NCI-H1048 (cell line): ENCODE measurements at regions not wholly inside any gene's neighbourhood (a gene's known extent, or its start where the extent isn't known, plus 50 kb on each side); places are given as distances from the start of the nearest gene placed in this dataset.

Experiments used
- DNase-seq: peaks from one replicate; lab custom pipeline; 2025; lab: John Stamatoyannopoulos, UW

- DNase-seq = no peak
Observed at GRCh38 chr7:94054130-94054529, 50.0 kb upstream of the BET1 start.

- DNase-seq = no peak
Observed at GRCh38 chr7:94055963-94056362, 51.8 kb upstream of the BET1 start.

GRCh38 chr7:94056796-94057207 lies 52.6 kb upstream of the BET1 start:
- no peak for DNase-seq

GRCh38 chr7:94057955-94058354 lies 53.8 kb upstream of the BET1 start:
- DNase-seq = no peak

- no peak for DNase-seq
Observed at GRCh38 chr7:94059746-94060145, 55.6 kb upstream of the BET1 start.

- no peak for DNase-seq
Observed at GRCh38 chr7:94060752-94061151, 56.6 kb upstream of the BET1 start.

- no peak for DNase-seq
Observed at GRCh38 chr7:94061326-94061725, 57.2 kb upstream of the BET1 start.

- DNase-seq = no peak
Observed at GRCh38 chr7:94062372-94062771, 58.2 kb upstream of the BET1 start.

- DNase-seq = no peak
Observed at GRCh38 chr7:94064541-94065191, 60.5 kb upstream of the BET1 start.

GRCh38 chr7:94067047-94067446 lies 62.9 kb upstream of the BET1 start:
- DNase-seq = no peak

- DNase-seq = no peak
Observed at GRCh38 chr7:94067506-94067905, 63.4 kb upstream of the BET1 start.

GRCh38 chr7:94069162-94069739 lies 65.1 kb upstream of the BET1 start:
- no peak for DNase-seq

- DNase-seq = no peak
Observed at GRCh38 chr7:94080551-94080950, 76.4 kb upstream of the BET1 start.

GRCh38 chr7:94082126-94082525 lies 78.0 kb upstream of the BET1 start:
- DNase-seq = no peak

GRCh38 chr7:94087664-94088352 lies 83.7 kb upstream of the BET1 start:
- DNase-seq = no peak

- no peak for DNase-seq
Observed at GRCh38 chr7:94088560-94088959, 84.4 kb upstream of the BET1 start.

GRCh38 chr7:94089806-94090205 lies 85.7 kb upstream of the BET1 start:
- no peak for DNase-seq

- no peak for DNase-seq
Observed at GRCh38 chr7:94092980-94093379, 88.8 kb upstream of the BET1 start.

GRCh38 chr7:94094298-94094697 lies 90.1 kb upstream of the BET1 start:
- DNase-seq = no peak

GRCh38 chr7:94095316-94096009 lies 91.3 kb upstream of the BET1 start:
- no peak for DNase-seq

- no peak for DNase-seq
Observed at GRCh38 chr7:94099679-94100078, 95.5 kb upstream of the BET1 start.

GRCh38 chr7:94100723-94101345 lies 96.7 kb upstream of the BET1 start:
- no peak for DNase-seq

- no peak for DNase-seq
Observed at GRCh38 chr7:94104301-94104700, 100.1 kb upstream of the BET1 start.
